ENCODE measurements at regions not wholly inside any gene's neighbourhood (a gene's known extent, or its start where the extent isn't known, plus 50 kb on each side); places are given as distances from the start of the nearest gene placed in this dataset.
A peak's percentile ranks its signal among the peaks of the same experiment; 100 is the strongest.

- TF ChIP-seq CTCF (IDR thresholded peaks at IDR 0.05) (no peak), POLR2AphosphoS5 (IDR thresholded peaks at IDR 0.05) (peak in 1 of 4 donors; percentile 18), POLR2A (IDR thresholded peaks at IDR 0.05) (no peak), EP300 (IDR thresholded peaks at IDR 0.05) (no peak)
Measured at GRCh38 chr5:89728750-89729149, 680.8 kb downstream of the CETN3 start.
